GM19328 (cell line): ENCODE measurements at regions not wholly inside any gene's neighbourhood (a gene's known extent, or its start where the extent isn't known, plus 50 kb on each side); places are given as distances from the start of the nearest gene placed in this dataset.

ENCODE experiments used
- ATAC-seq: cut with Tn5 transposase; IDR thresholded peaks from one replicate; pipeline ENCODE4 v1.9.1; 2021; ENCODE audit warnings: mild to moderate bottlenecking, moderate library complexity; ENCODE audit not compliant: unreplicated experiment

GRCh38 chr7:46900312-46901263 is 681.3 kb downstream of the TNS3 start:
- ATAC-seq: no peak

DNA sequence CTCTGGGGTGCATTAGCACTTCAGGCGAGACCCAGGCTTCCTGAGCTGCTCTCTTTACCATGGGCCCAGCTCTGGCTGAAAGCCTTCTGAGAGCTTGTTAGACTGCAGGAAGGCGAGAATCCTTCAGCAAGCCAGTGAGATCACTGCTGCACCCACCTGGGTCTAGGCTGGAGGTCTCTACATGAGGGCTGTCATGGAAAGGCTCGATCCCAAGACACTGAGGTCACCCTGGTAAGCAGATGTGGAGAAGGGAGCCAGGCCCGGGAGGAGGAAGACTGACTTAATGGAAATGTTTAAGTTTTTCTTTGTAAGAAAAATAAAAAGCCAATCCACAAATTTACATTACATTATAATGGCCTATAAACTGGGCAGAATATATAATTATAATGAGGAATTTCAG is 684.5 kb downstream of the TNS3 start:
- ATAC-seq: no peak

DNA sequence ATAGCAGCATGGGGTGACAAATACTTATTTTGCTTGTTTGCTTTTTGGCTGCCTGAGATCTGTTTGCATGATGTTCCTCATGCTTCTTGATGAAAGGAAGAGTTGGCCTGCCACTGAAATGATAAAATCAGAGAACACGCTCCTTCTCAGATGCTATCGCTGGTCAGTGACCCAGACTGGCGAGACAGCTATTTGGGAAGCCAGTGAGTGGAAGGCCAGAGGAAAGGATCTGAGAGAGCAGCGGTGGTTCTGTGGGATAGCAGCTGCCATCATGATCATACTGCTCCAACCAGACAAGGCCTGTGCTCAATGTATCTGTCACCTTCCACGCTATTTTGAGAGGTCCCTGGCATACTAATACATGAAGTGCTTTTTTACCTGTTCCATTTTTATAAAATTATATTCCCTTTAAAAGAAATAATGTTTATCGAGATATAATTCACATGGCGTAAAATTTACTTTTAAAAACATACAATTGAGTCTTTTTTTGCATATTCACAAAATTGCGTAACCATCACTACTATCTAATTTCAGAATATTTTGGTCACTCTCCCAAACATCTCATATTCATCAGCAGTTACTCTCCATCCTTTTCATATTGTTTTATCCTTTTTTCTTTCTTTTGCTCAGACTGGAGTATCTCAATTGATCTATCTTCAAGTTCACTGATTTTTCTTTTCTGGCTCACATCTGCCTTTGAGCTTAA is 695.1 kb downstream of the TNS3 start:
- ATAC-seq: no peak

DNA sequence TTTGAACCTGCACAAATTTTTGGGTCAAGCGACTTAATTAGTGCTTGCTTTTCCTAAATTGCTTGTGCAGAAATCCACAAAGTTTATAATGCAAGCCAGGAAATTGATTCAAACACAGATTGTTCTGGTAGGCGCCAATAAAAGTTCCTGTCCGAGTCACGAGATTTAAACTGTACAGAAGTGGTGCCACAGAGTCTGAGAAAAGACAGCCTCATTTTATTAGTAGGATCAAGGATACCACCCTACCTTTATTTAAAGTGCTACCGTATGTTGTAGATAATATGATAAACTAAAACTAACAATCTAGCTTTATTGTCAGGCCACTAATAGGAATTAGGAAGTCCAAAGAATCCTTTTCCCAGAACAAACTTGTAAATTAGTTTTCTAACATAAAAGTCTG is 696.7 kb downstream of the TNS3 start:
- no peak for ATAC-seq

DNA sequence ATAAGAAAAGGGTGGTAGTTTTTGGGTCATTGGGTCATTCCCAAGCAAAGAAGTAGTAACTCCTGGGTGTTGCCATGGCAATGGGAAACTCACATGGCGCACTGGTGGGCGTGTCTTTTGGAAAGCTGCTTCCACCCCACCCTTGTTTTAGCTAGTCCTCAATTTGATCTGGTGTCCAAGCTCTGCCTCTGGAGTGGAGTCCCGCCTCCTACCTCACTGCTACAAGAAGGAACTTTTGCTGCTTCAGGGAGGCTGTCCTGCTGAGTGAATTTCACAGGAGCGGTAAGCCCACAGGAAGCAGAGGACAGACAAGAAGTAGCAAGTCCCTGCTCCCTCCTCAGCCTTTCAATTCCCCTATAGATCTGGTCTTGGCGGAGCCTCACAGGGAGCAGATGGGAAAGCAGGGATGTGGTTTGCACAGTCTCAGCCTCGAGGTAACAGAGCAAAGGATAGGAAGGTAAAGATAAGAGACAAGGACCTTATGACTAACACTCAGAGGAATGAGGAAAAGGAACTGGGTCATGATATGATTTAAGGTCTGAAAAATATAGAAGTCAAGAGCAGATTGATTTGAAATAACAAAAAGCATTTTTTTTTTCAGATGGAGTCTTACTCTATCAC is 700.3 kb downstream of the TNS3 start:
- ATAC-seq: no peak

DNA sequence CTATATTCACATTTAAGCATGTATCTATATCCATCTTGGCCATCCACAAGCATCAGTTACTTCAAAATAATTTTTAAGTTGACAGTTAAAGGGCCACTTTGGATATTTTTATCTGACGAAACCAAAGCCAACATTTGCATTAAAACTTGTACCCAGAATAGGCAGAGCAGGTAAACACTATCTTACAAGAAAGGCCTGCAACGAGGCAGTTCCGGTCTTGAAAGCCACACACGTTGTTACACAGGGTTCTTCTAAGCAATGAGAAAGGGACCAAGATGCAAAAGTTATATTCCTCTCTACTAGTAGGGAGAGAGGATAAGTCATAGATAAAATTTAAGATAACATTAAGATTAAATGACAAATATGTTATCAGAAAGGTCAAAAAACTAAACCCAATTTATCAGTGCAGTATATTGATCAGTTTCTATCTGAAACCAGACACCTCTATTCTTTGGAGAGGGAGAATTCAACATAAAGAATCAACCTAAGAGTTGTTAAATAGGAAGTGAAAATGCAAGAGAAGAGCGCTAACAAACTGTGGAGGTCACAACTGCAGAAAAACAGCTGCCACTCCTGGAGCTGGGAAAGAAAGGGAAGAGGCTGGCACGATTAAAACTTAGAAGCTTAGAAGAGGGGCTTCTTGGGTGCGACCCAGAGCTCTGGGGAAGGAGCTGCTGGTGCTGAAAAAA is 701.3 kb downstream of the TNS3 start:
- no peak for ATAC-seq

- no peak for ATAC-seq
Observed at GRCh38 chr7:46879783-46880182, 702.1 kb downstream of the TNS3 start.

DNA sequence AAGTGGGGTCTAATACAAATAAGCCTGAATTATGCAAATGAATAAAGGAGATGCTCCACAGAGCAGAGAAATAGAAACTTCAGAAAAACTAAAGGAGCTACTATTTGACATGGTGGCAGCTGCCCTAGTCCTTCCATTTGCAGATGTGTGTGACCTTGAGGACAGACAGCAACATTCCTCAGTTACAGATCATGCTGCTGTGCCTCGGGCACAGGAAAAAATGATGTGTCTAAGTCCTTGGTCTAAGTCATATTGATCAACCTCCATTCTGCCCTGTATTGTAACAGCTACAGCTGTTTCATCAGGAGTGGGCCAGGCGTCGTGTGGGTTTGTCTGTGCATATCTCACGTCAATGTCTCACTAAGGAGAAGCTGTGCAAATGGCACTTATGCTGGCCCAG is 710.4 kb downstream of the TNS3 start:
- no peak for ATAC-seq

GRCh38 chr7:46864716-46865115 is 717.2 kb downstream of the TNS3 start:
- no peak for ATAC-seq

- ATAC-seq: no peak
Observed at GRCh38 chr7:46859963-46860475, 721.9 kb downstream of the TNS3 start.

GRCh38 chr7:46855851-46856250 is 726.1 kb downstream of the TNS3 start:
- no peak for ATAC-seq

GRCh38 chr7:46854958-46855473 is 726.9 kb downstream of the TNS3 start:
- no peak for ATAC-seq

DNA sequence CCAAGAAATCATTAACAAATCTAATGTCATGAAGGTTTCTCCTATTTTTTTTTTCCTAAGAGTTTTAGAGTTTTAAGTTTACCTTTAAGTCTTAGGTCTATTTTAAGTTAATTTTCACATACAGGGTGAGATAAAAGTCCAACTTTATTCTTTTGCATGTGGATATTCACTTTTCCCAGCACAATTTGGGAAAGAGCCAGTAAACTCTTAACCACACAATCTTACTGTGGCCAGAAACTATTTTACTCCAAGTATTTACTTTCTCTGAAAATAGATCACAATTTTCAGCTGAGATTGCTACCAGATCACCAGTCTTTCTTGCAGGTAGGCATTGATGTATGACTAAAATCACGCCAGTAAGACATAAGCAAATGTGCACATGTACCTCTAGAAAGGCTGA is 728.5 kb downstream of the TNS3 start:
- no peak for ATAC-seq

DNA sequence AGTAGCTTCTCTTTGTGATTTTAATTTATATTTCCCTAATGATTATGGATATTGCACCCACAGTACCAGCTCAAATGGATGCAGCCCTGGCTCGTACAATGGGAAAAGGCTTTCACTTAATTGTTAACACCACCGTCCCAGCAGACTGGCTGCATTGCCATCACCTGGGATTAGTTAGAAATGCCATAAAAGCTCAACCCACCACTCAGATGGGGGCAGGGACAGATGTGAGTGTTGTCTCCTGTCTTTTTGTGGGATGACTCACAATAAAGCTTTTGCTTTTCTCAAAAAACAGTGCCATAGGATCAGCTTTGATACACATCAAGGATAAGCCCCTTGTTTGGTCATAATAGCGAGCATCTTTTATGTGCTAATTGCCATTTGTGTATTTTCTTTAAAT is 729.1 kb downstream of the TNS3 start:
- ATAC-seq: no peak

- no peak for ATAC-seq
Observed at GRCh38 chr7:46850563-46851330, 731.2 kb downstream of the TNS3 start.

- ATAC-seq: no peak
Observed at GRCh38 chr7:46848944-46849343, 733.0 kb downstream of the TNS3 start.

DNA sequence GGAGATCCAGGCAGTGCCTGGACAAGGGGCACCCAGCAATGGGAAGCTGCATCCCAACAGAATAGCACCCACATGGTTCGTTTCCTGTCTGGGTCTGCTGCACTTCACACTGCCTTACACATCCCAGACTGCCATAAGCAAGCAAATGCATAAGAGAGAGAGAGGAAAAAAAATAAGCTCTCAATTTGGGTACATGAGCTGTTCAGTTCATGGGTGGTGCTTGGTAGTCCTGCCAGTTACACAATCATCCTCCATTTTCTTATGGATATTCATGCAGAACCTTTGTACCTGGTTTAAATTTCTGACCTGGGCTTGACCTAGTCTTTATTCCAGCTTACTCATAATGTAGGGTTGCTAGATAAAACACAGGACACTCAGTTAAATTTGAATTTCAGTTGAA is 733.6 kb downstream of the TNS3 start:
- no peak for ATAC-seq

GRCh38 chr7:46847126-46847525 is 734.8 kb downstream of the TNS3 start:
- no peak for ATAC-seq

DNA sequence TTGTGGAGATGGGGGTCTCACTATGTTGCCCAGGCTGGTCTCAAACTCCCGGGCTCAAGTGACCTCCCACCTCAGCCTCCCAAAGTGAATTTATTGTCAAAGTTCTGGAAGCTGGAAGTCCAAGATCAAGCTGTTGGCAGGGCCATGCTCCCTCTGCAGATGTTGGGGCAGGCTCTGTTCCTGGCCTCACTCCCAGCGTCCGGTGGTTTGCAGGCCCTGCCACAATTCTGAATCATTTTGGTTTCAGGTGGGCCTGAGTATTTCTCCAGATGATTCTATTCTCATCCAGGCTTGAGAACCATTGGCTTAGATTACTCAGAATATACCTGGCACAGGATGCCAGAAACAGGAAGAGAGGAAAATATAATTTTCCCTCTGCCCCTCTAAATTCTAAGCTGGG is 737.4 kb downstream of the TNS3 start:
- no peak for ATAC-seq

GRCh38 chr7:46841248-46841647 is 740.7 kb downstream of the TNS3 start:
- no peak for ATAC-seq
